ENCODE measurements at regions not wholly inside any gene's neighbourhood (a gene's known extent, or its start where the extent isn't known, plus 50 kb on each side); places are given as distances from the start of the nearest gene placed in this dataset.

DNA sequence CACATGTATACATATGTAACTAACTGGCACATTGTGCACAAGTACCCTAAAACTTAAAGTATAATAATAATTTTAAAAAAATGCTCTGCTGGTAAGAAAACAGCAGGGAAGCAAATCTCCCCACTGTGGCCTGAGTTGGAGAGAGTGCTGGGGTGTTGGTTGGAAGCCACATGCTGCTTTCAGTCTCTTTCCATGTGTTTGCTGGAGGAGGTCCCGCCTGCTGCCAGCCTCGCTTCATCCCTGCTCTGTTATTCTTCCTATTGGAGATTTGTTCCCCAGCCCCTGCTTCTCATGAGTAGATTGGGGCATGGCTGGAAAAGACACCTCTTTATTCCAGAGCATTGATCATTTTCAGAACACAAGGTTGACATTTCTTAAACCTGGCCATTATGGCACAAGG lies 230.5 kb downstream of the FGF9 start:
- TF ChIP-seq, protein P1, sequence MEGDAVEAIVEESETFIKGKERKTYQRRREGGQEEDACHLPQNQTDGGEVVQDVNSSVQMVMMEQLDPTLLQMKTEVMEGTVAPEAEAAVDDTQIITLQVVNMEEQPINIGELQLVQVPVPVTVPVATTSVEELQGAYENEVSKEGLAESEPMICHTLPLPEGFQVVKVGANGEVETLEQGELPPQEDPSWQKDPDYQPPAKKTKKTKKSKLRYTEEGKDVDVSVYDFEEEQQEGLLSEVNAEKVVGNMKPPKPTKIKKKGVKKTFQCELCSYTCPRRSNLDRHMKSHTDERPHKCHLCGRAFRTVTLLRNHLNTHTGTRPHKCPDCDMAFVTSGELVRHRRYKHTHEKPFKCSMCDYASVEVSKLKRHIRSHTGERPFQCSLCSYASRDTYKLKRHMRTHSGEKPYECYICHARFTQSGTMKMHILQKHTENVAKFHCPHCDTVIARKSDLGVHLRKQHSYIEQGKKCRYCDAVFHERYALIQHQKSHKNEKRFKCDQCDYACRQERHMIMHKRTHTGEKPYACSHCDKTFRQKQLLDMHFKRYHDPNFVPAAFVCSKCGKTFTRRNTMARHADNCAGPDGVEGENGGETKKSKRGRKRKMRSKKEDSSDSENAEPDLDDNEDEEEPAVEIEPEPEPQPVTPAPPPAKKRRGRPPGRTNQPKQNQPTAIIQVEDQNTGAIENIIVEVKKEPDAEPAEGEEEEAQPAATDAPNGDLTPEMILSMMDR (IDR thresholded peaks at IDR 0.05; ENCODE audit: insufficient read depth, low read depth, low read length), result no peak
- no peak for TF ChIP-seq EZH2 (IDR thresholded peaks at IDR 0.05; ENCODE audit: insufficient read depth, low read length)
